GM19395 (cell line): ENCODE measurements at regions not wholly inside any gene's neighbourhood (a gene's known extent, or its start where the extent isn't known, plus 50 kb on each side); places are given as distances from the start of the nearest gene placed in this dataset.
"Not testable (repeated sequence)": the region's sequence is repeated elsewhere in the genome, so short reads cannot be mapped to it uniquely, and the experiment has no call there.

Source experiments
- ATAC-seq: cut with Tn5 transposase; IDR thresholded peaks from one replicate; pipeline ENCODE4 v1.9.1; 2021; ENCODE audit warnings: mild to moderate bottlenecking, moderate library complexity; ENCODE audit not compliant: unreplicated experiment

DNA sequence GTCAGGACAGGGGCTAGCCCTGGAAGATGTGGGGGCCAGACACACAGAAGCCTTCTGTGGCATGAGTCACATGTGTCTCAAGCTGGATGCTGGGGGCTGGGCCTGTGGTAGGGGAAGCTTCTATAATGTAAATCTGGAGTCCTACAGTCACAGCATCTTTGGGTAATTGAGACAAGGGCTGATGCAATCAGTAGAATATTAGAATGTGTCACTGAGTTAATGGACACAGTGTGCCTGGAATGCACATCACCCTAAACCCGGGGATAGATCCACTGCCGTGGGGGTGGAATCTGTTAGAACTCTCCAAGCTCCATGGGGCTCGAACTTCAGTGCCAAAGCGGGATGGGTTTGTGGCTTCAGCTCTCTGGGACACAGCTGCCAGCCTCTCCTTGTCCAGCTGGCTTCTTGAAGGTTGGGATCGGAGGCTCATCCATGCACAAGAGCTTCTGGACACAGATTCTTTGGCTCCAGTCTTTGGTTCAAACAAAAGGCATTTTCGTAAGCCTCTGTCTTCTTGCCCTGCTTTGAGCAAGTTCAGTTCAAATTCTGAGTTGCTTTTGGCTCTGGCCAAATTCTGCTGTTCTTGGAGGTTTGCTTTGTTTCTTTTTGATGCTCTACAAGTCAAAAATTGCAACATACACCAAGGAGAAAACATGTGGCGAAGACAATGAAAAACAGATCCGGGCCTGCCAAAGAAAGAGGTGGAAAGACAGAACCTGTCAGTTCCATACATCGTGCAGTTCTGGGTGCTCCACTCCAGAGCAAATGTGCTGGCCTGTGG is 194.8 kb upstream of the ZNF32 start:
- no peak for ATAC-seq

DNA sequence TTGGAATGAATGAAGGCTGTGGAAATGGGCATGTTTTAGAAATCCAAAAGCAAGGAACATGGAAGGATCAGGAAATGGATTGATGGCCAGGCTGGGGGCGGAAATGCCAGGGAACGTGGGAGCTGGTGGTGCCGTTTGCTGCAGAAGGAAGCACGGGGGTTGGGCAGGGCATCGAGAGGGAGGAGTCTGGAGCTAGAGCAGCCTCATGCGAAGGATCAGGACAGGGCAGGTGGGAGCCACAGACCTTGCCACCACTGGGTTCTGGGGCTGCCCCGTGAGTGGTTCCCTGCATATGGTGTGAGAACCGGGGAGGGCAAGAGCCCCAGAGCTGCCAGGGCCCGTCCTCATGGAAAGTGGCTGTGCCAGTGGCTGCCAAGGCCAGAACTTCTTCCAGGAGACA is 193.8 kb upstream of the ZNF32 start:
- no peak for ATAC-seq

DNA sequence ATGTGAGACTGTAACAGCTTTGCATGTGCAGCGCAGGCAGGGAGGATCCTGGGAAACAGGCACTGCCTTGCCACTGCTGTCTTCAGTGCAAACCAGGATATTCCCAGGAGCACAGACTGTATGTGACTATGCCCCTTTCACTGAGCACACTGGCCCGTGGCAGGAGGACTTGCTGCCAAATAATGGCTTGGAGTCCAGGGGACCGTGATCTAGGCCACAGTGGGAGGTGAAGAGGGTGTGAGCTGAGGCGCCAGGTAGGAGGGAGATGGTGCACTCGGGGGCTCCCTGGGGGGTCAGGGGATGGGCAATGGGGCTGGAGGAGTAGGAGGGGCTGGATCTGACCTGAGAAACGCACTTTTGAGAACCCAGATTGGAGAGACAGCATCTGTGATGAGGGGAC is 193.4 kb upstream of the ZNF32 start:
- no peak for ATAC-seq

DNA sequence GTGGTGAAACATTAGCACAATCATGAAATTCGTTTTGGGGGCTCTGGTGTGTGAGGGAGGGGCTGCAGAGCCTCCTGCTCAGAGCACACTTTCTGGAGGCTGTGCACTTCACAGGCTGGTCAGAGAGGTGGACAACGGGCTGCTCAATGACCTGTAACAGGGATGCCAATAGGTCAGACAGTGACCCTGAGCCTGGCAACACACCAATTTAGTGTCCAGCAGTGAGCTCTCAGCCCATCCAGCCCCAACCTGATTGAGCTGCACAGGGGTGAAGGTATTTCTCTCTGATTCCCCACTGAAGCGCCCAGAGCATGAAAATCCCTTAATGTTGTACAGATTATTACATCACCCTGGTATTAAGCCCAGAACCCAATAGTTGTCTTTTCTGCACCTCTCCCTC is 191.3 kb upstream of the ZNF32 start:
- ATAC-seq, result no peak

DNA sequence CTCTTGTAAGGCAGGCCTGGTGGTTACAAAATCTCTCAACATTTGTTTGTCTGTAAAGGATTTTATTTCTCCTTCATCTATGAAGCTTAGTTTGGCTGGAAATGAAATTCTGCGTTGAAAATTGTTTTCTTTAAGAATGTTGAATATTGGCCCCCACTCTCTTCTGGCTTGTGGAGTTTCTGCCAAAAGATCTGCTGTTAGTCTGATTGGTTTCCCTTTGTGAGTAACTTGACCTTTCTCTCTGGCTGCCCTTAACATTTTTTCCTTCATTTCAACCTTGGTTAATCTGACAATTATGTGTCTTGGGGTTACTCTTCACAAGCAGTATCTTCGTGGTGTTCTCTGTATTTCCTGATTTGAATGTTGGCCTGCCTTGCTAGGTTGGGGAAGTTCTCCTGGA is 186.1 kb upstream of the ZNF32 start:
- not testable (repeated sequence) for ATAC-seq

DNA sequence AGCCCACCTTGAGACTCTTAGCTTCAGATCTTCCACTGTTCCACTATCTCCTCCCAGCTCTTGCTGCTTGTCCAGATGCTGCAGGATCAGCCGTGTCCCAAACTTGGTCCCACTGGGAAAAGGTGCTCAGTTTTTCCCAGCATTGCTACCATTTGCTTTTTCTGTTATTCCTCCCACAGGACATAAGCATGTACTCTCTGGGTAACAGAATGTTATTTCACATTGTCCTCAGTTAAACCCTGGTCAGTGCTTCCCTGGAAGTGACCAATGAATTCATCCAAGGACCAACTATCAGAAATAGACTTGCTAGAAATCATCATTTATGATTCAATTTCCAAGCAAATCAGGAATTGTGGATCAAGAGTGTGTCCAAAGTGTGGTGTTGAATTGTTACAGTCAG is 179.2 kb upstream of the ZNF32 start:
- no peak for ATAC-seq

DNA sequence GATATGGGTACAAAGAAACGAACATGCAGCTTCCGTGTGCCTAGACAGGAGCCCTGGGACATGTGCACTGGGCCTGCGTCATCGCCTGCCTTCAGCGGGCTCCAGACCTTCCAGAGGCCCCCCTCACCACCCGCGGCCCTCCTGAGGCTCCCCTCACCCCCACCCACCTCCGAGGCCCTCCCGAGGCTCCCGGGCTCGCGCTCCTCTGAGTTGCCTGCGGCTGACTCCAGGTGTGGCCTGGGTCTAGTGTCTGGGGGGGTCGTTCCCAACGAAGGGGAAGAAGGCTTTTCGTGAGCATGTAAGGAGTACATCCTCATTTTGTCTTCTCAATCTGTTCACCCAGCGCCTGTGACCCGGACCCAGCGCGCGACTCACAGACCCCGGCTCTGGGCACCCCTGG is 177.3 kb upstream of the ZNF32 start:
- ATAC-seq, result no peak

DNA sequence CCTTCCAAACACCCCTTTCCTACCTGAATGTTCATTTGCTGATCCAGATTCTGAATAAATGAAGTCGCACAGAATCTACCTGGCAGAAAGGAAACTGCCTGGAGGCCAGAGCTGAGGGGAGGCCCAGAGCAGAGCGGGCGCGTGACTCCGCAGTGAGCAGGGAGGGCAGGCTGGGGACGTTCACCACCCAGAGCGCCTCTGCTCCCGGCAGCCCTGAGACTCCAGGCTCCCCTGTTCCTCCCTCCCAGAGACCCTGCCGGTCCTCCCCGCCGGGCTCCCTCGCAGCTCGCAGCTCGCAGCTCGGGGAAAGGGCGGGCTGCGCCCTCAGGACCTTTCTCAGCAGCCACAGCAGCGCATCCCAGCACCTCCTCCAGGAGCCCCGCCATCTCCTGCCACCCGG is 176.7 kb upstream of the ZNF32 start:
- ATAC-seq, result no peak

DNA sequence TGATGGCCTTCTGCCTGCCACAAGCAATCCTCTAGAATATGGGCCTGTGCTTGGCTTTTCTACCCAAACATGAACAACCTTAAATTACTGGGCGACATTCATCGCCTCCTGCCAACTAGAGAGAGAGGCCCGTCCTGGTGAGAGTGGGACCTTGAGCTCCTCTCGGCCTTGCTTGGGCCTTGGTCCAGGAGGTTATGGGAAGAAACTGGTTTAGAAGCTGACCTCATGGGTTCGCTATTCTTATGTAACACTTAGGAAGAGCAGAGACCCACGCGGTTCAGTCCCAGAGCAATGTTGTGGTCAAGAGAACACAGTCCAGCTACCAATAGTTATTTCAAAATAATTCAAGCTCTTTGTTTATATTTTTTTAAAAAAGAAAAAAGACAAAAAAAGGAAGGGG is 176.3 kb upstream of the ZNF32 start:
- no peak for ATAC-seq

DNA sequence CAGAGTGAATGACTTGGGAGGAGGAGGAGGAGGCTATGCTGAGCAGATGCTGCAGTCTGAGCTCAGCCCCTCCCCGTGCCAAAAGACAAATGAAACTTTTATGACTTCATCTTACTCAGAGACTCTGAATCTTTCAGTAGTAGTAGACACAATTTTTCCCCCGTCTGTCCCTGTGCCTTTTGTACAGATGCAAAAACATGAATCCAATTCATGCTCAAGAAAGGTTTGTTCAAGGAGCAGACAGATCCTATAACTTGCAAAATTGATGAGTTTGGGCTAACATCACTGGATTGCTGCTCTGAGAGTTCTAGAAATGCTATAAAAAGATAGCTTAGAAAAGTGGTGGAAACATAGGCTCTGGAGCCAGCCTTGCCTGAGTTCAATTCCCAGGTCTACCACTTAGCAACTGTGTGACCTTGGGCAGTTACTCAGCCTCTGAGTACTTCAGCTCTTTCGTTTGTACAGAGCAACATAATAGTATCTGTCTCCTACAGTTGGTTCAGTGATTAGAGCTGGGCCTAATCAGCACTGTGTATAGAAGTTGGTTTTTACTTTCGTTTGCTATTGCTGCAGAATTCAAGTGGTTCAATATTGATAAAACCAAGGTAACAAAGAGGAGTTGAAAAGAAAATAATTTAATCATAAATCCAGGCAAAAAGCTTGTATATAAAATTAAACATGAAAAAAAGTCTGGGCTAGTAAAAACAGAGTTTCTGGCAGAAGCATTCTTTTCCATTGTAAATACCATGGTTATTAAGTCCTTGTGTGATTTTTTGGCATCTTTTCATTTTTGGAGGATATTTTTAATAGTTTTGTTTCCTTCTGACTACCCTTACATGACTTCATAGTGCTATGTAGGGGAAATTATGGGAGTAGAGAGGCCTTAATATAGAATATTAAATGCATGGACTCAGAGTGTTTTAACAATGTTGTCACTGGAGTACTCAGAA is 174.2 kb upstream of the ZNF32 start:
- ATAC-seq, result no peak

DNA sequence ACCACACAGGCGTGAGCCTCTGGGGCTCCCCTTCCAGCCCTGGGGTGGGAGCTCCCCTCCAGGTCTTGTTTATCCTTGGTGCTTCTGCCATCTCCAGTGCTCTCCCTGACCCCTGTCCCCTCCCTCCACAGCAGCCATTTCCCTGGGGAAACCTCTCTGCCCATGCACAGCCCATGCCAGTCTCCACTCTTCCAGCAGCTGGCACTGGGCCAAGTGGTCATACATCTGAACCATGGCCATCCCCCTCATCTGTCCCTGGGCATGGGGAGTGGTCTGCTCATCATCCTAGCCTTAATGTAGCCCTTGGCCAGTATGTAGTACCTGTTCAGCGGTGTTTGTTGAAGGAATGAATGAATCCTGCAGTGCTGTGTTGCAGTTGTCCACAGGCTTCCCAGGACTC is 172.4 kb upstream of the ZNF32 start:
- ATAC-seq, result no peak

DNA sequence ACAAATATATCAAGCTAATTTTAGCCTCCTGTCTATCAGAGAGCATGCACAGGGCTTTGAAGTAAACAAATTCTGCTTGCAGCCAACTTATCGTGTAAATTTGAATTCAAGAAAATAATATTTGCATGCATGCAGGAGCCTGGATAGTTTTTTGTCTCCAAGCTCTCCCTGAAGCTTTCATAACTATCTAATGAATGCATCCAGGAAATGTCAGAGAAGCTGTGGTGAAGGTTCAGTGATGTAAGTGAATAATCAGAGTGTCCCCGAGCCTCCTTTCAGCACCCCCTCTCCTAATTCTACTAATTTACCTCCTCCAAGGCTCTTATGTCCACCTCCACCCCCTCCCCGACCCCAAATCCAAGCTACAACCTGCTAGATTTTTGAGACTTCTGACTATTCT is 172.0 kb upstream of the ZNF32 start:
- ATAC-seq, result no peak

DNA sequence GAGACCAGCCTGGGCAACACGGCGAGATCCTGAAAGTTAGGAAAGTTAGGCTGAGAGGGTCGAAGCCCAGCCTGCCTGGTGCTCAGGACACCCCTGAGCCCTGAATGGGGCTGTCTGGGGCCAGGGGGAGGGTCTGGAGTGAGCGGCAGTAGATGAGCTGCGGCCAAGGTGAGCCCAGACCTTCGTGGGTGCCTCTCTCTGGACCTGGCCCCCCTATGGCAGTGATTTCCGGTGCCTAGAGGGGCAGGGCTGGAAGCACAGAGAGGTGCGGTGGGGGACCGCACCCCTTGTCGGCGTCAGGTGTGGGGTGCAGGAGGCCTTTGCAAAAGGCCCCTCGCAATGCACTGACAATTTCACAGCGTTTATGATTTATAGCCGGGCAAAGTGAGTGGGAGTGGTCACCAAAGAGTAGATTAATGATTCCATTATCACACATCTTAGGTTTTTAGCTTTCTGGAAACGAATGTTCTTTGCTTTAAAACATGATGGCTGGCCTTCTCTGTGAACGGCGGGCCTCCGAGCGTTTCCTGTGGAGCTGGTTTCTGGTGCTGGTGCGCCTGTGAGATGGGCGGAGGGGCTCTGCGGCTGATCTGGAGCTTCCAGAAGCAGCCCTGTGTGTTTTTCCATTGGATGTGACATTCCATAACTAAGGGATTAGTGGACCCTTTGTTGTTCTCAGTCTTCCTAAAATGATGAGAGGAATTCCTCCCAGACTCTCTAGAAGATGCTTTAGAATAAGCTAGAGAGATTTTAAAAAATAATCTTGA is 171.0 kb upstream of the ZNF32 start:
- ATAC-seq, result no peak

DNA sequence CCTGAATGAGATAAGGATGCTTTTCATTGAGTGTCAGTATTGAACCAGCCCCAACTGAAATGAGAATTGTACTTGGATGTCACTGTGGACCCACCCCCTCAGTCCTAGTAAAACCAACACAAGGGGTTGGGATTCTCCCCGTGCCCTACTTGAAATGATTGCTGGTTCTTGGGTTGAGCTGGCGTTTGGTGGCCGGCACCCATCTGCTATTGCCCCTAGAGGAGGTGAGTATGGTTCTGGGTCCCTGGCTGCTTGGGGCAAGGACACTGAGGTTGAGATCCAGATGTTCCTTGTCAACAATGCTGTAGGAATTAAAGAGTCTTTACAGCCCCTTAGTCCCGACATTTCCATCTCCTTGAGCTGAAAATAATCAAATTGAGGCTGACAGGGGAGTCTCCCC is 170.0 kb upstream of the ZNF32 start:
- no peak for ATAC-seq

DNA sequence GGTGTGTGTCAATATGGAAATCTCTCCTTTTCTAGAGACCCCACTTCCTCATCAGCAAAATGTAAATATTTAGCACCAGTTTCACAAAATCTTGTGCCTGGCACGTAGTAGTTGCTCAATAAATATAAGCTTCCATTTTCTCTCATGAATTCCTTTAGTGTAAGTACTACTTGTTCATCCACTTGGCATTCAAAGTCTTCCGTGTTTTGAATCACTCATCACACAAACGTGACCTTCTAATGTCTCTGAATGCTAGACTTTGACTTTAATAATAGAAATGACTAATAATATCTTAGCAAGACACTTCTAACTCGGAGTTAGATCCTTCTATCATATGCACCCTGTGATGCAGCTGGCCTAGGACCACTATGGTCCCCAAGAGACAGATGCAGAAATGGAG is 168.7 kb upstream of the ZNF32 start:
- ATAC-seq, result no peak

DNA sequence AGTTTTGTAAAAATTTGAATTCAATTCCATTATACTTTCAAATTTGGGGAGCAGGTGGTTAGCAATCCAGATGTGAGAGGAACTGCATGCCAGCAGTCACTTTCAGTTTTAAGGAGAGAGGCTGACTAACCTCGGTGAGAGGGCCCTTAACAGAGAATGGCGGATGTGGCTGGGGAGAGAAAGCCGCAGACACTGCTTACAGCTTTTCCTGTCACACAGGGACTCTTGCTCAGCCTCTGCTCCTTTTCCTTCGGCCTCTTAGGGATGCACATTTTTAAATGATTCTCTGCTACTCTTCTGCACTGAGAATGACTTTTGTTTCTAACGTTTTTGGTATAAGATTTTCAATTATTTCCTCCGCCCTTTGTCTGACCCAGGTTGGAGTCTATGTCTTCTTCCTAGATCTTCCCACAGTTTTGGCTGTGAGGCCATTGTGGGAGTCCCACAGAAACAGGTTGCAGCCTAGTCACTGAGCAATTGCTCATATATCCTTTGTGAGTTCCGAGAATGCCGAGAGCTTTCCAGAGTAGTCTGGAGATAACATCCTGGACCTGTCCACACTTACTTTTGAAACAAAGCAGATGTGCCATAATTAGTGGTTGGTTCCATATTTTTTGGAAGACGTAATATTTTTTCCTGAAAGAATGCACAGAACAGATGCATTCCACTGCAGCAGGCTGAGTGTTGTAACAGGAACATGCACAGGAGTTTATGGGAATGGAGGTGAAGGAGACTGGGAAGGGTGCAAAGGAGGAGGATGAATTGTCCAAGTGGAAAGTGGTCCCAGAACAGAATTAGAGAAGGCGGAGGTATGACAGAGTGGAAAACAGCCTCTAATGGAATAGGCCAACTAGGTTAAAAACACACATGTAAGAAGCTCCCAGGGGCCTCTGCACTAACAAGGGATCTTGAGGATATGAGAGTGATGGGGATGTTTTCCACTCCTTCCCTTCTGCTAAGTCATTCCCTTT is 168.0 kb upstream of the ZNF32 start:
- ATAC-seq, result peak; percentile 99

DNA sequence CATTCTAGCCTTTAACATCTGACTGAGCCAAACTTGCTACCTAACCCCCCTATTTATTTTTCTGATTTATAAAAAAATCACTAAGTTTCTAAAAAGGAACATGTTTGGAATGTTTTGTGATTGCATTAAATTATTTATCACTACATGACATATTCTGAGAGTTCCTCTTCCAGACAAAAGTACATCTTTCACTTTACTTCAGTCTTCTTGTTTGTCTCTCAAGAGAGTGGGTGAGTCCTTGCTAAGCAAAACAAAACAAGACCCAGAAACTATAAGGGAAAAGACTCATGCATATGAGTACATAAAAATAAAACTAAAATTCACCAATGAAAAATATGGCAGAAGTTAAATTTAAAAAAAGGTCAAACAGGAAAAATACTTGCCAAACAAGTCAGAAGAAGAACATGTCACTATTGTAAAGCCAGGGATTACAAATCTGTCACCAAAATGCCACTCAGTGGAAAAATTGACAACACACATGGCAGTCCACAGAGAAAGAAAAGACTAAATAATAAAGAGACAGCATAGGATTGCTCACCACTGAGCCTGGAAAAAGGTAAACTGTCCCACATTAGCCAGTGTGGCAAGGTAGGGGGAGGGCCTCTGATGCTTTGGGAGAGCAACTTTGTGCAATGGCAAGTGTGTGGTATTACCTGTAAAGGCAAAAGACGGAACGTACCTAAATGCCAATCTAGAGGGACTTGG is 166.7 kb upstream of the ZNF32 start:
- ATAC-seq, result no peak

DNA sequence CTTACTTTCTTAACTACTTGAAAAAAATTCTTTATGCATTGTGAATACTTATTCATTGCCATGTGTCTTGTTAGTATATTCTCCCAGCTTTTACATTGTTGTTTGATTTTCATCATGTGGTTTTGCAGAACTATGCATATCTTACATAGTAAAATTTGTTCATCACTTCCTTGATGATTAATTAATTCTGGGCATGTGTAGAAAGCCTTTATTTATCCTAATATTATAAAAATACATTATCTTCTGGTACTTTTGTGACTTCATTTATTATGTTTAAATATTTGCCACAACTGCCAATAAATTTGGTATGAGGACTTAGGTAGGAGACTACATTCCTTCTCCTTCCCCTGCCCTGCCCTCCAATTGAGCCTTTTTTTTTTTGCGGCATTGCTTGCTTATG is 166.0 kb upstream of the ZNF32 start:
- no peak for ATAC-seq

DNA sequence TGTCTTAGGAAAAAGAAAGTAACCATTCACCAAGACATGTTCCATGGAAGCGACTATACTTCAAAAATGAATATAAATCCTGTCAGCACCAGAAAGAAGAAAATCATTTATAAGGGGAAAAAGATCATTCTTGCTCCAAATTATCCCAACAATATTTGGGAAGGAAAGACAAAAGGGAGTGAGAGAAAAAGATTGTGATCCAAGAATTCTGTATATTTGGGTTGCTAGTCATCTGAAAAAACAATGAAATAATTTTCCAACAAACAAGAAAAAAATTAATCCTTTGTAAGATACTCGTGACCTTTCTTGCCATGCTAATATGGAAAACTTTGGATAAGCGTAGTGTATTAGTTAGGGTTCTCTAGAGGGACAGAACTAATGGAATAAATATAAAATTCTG is 163.2 kb upstream of the ZNF32 start:
- ATAC-seq, result no peak
